Fibroblast of peridontal ligament (primary cell): ENCODE measurements at regions not wholly inside any gene's neighbourhood (a gene's known extent, or its start where the extent isn't known, plus 50 kb on each side); places are given as distances from the start of the nearest gene placed in this dataset.
A peak's percentile ranks its signal among the peaks of the same experiment; 100 is the strongest.
"Not testable (repeated sequence)": the region's sequence is repeated elsewhere in the genome, so short reads cannot be mapped to it uniquely, and the experiment has no call there.

Source experiments
- DNase-seq: peaks from one replicate; pipeline ENCODE4 v3.0.0-alpha.2; 2010; ENCODE audit errors: extremely low read depth

DNA sequence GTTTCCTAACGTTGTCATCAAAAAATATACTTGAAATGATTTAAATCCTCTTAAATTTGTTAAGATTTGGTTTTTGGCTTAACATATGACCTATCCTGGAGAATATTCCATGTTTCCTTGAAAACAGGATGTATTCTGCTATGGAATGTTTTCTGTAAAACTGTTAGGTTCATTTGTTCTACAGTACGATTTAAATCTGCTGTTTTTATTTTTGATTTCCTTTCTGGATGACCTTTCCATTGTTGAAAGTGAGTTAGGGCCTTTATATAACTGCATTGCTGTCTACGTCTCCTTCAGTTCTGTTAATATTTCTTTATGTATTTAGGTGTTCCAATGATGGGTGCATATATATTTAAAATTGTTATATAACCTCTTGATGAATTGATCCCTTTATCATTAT is 465.3 kb upstream of the ALCAM start:
- DNase-seq, result no peak

DNA sequence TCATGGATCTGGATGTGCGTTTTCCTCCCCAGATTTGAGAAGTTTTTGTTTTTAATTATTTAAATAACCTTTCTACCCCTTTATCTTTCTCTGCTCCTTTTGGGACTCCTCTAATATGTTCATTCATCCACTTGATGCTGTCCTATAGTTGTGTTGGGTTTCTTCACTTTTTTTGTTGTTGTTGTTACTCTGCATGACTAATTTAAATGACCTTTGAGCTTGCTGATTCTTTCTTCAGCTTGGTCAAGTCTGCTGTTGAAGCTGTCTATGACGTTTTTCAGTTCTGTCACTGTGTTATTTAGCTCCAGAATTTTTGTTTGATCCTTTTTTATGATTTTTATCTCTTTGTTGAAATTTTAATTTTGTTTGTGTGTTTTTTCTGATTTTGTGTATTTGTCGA is 463.6 kb upstream of the ALCAM start:
- DNase-seq, result no peak

DNA sequence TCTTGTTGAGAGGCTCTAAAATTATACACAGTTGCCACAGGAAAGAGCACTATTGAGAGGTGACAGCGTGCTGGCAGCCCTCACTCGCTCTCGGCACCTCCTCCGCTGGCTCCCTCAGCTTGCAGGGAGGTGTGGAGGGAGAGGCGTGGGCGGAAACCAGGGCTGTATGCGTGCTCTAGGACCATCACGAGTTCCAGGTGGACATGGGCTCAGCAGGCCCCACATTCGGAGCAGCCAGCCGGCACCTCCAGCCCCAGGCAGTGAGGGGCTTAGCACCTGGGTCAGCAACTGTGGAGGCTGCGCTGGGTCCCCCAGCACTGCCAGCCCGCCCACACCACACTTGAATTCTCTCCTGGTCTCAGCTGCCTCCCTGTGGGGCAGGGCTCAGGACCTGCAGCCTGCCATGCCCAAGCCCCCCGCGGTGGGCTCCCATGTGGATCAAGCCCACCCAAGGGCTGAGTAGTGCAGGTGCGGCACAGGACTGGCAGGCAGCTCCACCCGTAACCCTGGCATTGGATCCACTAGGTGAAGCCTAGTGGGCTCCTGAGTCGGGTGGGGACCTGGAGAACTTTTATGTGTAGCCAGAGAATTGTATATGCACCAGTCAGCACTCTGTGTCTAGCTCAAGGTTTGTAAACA is 460.6 kb upstream of the ALCAM start:
- DNase-seq, result no peak

DNA sequence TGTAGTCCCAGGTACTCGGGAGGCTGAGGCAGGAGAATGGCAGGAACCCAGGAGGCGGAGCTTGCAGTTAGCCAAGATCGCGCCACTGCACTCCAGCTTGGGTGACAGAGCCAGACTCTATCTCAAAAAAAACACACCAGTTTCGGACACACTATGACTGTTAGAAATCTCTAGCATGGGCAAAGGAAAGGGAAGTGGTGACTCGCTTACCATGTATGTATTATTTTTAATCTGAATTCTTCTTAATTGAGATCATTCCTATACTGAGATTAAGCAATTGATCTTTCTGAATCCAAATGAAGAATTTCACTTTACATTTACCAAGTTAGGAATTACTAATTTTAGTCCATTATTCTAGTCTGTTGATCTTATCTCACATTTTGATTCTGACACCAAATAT is 459.2 kb upstream of the ALCAM start:
- peak; percentile 87 for DNase-seq

DNA sequence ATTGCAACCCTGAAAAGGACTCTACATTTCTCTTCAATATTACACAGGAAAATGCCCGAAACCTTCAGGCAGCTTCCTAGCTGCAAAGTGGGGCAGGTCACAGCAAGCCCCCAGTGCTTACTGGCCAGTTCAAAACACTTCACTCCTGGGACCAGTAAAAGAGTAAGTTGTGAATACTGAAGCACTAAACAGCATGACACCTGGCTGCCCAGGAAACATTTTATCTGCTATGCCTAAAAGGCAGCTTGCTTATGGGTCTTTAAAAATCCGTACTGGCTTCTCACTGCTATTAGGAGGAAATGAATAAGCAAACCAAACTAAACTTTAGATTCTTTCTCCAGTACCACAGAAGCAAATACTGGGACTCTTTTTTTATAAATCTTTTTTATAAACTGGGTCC is 457.9 kb upstream of the ALCAM start:
- no peak for DNase-seq

DNA sequence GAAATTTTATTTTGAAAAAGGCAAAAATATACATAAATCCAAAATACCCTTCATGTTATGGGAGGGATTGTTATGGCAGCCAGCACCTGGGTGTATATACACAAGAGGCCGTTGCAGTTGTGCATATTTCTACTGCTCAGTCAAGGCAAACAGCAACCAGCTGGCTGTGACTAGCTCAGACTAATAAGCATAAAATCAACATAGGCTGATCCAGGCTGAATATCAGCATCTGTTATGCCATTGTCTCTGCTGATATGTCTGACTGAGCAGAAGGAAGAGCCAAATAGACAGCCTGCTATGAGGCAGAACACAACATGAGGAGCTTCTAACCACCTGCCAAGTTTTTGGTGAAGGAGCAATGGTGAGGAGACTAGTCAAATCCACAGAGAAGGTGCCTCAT is 457.5 kb upstream of the ALCAM start:
- peak; percentile 68 for DNase-seq

DNA sequence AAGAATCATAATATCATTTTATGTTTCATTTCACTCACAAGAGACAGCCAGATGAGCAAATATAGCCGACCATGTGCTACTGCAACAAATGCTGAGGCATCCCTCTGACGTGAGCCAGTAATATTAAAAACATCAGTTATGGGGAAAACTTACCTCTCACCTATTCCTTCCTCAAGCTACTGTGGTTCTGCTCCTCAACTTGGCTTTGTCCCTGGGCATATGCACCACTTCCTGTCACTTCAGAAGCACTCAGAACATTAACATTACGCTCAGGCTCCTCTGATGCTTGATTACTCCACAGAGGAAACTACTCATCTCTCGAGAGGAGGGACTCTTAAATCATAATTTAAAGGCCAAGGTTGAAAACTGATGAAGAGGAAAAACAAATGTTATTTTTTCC is 457.0 kb upstream of the ALCAM start:
- DNase-seq, result peak; percentile 17

DNA sequence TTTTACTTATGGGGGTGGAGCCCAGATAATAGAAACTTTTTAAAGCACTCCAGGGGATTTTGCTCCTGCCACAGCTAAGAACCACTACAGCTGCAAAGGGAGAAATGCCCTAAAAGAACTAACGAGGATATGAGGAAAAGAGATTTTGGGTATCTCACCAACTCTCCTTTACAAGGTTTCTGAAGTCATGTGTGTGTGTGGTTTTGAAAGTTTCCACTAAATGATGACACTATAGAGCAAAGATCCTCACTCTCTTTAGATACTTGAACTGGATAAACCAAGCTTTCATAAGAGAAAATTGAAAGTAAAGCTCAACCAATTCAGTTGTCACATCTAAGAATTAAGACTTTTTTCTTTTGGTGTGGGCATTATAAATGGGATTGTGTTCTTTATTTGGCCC is 455.3 kb upstream of the ALCAM start:
- peak; percentile 53 for DNase-seq

DNA sequence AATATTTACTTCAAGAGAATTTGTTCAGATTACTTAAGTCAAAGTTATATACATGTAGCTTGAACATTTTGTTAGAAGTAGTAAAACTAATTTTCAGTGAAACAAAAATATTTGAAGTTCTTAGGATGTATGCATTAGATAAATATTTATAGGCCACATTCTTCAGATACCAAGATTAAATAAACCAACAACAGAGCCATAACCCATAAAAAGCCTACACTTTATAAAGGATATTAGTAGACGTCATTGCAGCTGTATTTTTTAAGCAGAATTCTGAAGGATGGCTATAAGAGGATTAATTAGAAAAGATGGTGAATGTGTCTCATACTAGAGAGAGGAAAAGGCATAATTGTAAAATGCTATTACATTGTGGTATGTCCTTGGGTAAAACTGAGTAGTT is 449.7 kb upstream of the ALCAM start:
- DNase-seq, result no peak

DNA sequence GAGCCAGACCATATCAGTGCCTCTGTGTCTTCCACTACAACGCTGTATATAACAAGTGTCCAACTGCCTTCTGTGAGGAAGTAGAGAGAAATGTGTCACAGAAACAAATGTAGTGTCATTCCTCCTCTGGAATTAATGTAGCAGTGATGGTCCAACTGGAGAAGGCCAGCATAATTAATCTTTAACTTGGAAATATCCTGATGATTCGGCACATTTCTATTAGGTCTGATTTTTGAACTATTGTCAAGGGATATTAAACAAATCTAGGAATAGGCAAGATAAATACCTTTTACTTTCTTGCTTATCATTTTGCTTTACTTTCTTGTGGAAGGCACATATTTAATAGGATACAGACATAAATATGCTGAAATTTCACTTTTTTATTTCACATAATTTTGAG is 446.2 kb upstream of the ALCAM start:
- no peak for DNase-seq

DNA sequence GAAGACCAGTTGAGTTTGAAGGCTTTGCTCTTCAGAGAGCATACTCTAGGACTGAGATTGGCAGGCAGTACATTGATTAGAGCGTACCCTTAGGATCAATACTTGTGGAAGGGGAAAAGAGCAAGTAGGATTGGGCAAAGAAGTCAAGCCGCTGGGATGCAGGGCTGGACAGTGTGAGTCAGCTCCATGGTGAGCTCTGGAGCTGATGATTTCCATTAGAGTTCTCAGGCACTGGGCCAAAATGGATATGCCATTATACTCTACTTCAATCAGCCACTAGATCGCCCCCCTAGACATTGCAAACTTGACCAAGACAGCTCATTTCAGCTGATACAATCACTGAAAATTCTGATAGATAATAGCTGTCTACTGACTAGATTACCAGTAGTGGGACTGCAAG is 432.7 kb upstream of the ALCAM start:
- no peak for DNase-seq

DNA sequence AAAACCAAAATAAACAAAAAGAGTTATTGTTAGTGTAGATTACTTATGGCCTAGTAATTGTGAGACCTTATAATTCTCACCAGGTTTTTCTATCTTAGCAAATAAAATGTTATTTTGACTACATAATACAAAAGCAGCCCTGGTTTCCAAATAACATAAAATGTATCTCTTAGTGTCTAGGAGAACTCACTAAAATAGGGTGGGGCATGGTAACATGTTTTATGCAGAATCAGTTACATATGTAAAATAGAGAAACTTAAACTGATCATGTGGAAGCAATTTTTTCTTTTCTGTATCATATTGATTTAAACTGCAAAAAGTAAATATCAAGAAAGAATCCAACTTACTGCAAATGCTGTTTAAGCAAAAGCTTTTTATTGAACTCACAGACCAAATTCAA is 431.1 kb upstream of the ALCAM start:
- DNase-seq, result no peak

DNA sequence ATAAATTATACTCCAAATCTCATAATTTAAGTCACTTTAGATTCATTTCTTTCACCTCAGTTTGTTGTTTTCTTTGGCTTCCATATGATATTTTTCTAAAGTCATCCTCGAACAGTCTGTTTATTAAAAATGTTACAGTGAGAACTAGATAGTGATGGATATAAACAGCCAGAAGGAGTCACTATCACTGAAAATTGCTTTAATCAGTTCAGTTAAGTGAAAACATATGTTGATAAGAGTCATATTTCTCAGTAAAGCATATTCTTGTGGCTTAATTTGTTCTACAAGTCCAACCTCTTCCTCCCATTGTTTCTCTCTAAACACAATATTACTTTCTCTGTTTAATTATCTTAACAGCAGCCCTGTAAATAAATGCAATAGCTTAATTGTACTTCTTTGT is 427.5 kb upstream of the ALCAM start:
- DNase-seq, result peak; percentile 54

DNA sequence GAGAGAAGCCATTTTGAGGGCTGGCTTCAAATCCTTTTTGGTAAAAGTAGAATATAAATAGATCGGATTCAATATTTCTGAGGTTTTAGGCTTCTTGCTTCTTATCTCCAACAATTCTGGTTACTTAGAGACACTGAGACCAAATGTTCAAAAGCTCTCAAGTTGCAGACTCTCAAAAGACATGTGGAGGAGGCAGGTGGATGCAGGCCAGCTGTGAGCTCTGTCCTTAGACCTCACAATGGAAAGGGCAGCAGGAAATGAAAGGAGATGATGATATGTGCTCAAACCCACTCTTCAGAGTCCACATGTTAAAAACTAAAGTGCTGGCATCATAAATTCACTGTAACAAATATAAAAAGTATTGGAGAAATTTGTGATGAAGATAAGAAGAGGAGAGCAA is 424.9 kb upstream of the ALCAM start:
- DNase-seq, result no peak

DNA sequence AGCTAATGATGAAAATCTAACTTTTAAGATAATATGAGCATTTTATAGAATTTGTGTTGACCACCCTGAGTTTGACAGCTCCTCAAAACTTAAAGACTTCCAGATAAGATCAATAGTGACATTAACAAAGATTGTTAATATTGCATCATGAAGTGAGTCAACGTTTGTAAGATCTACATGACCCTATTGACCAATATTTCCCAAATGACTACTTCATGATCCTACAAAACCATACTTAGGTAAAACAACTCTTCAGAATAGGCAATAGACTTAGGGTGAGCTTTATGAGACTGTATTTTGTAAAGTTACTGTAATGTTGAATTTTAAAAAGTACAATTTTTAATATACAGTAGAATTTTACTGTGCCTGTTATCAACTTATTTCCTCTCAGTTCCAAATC is 422.7 kb upstream of the ALCAM start:
- DNase-seq, result no peak

DNA sequence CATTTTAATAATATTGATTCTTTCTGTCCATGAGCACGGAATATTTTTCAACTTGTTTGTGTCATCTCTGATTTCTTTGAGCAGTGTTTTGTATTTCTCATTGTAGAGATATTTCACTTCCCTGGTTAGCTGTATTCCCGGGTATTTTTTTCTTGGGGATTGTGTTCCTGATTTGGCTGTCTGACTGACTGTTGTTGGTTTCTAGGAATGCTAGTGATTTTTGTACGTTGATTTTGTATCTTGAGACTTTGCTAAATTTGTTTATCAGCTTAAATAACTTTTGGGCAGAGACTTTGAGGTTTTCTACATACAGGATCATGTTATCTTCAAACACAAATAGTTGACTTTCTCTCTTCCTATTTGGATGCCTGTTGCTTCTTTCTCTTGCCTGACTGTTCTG is 418.8 kb upstream of the ALCAM start:
- peak; percentile 93 for DNase-seq

DNA sequence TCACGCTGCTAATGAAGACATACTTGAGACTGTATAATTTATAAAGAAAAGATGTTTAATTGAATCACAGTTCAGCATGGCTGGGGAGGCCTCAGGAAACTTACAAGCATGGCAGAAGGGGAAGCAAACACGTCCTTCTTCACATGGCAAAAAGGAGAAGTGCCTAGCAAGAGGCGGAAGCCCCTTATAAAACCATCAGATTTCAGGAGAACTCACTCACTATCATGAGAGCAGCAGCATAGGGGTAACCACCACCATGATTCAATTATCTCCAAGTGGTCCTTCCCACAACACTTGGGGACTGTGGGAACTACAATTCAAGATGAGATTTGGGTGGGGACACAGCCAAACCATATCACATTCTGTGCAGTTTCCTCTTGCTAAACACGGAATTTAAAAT is 416.9 kb upstream of the ALCAM start:
- not testable (repeated sequence) for DNase-seq

DNA sequence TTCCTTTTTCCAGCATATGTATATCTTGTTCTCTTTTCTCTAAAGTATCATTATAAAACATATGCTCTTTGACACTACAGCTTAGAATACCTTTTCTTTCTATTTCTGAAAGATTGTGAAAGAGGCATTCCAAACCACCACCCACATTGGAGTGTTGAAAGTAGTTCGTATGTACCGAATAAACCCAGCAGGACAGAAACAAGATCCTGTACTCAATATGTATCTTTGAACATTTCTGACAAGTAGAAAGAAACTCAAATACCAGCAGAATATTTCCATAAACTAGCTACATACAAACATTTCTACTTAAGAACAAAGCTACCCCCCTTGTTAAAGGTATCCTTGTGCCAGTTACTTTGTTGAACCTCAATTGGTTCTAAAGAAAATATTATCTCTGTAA is 415.3 kb upstream of the ALCAM start:
- DNase-seq, result peak; percentile 25

DNA sequence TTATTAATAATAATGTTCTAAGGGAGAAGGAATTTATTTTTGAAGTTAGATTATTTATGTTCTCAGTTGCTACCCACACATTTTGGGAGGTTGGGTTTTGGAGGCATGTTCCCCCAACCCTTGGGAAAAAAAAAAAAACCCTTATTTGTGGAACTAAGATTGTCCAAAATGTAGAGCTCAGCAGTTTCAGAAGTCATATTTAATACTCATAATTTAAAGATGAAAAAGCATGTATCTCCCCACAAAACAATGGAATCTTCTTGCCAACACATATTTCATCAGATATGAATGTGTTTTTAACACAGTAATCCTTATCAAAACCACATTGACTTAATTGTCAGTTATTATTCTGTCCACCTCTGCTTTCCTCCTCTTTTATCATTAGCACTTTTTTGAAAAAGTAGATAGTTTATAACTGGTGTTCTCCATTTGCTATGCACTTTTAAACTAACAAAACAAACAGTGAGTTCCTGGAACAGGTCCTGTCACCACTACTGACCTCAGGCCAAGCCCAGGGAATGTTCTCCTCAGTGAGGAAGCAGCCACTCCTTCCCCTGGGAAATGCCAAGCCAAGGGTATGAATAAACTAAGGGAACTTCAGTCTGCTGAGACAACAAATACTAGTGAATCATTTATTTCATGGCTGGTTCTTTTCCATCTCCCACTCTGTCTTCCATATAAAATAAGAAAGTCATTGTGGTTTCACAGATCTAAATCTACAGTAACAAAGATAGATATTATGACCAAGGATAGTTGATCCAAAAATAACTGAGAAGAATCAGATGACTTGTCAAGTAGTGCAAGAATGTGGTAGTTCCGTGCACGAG is 414.4 kb upstream of the ALCAM start:
- peak; percentile 90 for DNase-seq

DNA sequence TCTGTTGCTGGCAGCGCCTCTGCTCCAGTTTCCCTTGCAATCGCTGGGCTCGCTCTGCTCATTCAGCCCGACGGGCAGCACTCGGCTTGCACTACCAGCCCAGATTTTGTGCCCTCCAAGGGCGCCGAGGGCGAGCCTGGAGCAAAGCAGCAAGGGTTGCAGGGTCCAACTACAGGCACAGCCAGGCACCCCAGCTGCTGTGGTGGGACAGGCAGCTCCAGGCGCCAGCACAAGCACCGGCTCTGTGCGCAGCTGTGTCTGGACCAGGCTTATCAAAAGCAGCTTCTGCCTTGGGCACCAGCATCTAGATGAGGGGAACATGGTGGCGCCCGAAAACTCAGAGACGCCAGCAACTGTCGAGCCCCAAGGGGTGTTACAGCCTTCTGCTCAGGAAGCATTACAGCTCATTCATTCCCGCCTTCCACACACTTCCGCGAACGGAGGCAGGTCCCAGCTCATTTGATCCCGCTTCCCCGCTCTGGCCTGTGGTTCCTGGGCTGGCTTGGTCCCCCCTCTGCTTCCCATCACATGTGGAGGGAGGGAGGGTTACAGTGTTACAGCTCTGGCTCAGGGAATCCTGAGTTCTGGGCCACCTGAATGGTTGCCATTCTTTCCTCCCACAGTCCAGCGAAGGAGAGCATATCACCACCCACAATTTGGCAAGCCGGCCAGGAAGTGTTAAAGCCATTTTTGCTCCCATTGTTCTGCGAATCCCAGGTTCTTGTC is 409.9 kb upstream of the ALCAM start:
- DNase-seq, result no peak

DNA sequence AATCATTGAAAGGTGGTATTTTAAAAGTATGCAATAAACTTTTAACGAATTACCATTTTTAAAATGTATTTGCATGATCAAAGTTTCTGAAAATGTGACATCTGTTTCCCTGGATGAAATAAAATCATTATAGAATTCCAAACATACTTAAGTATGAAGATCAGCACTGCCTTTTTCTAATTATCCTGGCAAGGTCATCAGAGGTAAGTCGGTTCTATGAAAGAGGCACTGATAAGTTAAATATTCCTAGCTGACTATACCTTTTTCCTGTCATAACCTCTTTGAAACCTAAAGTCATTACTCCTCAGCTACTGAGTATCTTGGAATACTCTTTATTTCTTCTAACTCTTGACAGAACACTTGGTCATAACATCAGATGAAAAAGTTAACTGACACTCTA is 406.1 kb upstream of the ALCAM start:
- DNase-seq, result peak; percentile 25

DNA sequence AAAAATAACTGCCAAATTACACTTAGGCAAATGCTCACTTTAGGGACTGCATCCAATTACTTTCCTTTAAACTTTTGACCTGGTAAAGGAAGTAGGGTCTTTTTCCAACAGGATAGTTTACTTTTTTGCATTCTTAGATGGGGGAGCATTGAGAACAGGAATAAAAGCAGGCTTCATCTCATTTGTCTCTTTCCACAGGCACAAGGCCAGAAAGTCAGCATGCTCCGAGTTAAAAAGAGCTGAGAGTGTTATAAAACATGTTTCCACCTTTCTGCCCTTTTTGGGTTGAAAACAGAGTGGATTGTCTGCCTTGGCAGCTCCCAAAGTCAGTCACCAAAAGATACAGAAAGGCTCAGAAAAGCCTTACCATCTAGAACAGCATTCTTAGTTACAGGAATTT is 404.9 kb upstream of the ALCAM start:
- no peak for DNase-seq

DNA sequence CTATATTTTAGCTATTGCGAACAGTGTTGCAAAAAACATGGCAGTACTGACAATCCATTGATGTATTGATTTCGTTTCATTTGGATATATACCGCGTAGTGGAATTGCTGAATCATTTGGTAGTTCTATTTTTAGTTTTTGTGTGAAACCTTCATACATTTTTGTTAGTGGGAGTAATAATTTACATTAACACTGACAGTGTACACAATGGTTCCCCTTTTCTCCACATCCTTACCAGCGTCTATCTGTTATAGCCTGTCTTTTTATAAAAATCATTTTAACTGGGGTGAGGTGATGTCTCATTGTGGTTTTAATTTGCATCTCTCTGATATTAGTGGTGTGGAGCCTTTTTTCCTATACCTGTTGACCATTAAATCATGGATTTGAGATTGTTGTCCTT is 392.4 kb upstream of the ALCAM start:
- no peak for DNase-seq
